ENCODE measurements at regions not wholly inside any gene's neighbourhood (a gene's known extent, or its start where the extent isn't known, plus 50 kb on each side); places are given as distances from the start of the nearest gene placed in this dataset.

GRCh38 chr14:84965279-84965678 is 564.7 kb upstream of the FLRT2 start:
- TF ChIP-seq CTCF (IDR thresholded peaks at IDR 0.05) (no peak), ZFX (IDR thresholded peaks at IDR 0.05; ENCODE audit: borderline replicate concordance) (no peak)

All from 22Rv1 (cell line).